Progenitor cell of endocrine pancreas (in vitro differentiated cells): ENCODE measurements at regions not wholly inside any gene's neighbourhood (a gene's known extent, or its start where the extent isn't known, plus 50 kb on each side); places are given as distances from the start of the nearest gene placed in this dataset.
"Not testable (repeated sequence)": the region's sequence is repeated elsewhere in the genome, so short reads cannot be mapped to it uniquely, and the experiment has no call there.

Experiments
- DNase-seq: peaks from one replicate; pipeline ENCODE4 v3.0.0; 2021; ENCODE audit warnings: low spot score; ENCODE audit not compliant: unreplicated experiment
- H3K27ac Mint-ChIP-seq: 2 replicates; pipeline ENCODE4 v1.8.0; 2021; ENCODE audit warnings: mild to moderate bottlenecking, moderate library complexity, mixed read lengths
- H3K27me3 Mint-ChIP-seq: 2 replicates; pipeline ENCODE4 v1.8.0; 2021; ENCODE audit warnings: mixed read lengths
- H3K36me3 Mint-ChIP-seq: 2 replicates; pipeline ENCODE4 v1.8.0; 2022; ENCODE audit warnings: mixed read lengths; ENCODE audit not compliant: insufficient read depth
- H3K4me1 Mint-ChIP-seq: 2 replicates; pipeline ENCODE4 v1.8.0; 2021; ENCODE audit warnings: low read depth, mixed read lengths
- H3K4me3 Mint-ChIP-seq: 2 replicates; pipeline ENCODE4 v1.8.0; 2021; ENCODE audit warnings: low read depth, mild to moderate bottlenecking, moderate library complexity, mixed read lengths
- H3K9me3 Mint-ChIP-seq: 2 replicates; pipeline ENCODE4 v1.8.0; 2021; ENCODE audit warnings: low read depth, mixed read lengths
- CTCF ChIP-seq: fragments of 200-600 bp; sonication (generic); IDR thresholded peaks from one replicate; pipeline ENCODE4 v1.5.0; 2021; ENCODE audit warnings: antibody characterized with exemption, mild to moderate bottlenecking; ENCODE audit not compliant: unreplicated experiment

- Mint-ChIP-seq H3K9me3 (peaks cover 4% of the 10 kb centered on the region), H3K4me1 (peaks cover 4% of the 10 kb centered on the region), H3K4me3 (no peak overlapping the region), H3K27me3 (no peaks in the 10 kb centered on the region), H3K27ac (no peak overlapping the region), H3K36me3 (no peaks in the 10 kb centered on the region)
- no peak for TF ChIP-seq CTCF
- DNase-seq: no peak
Observed at GRCh38 chr2:8333177-8333831, 348.6 kb upstream of the ID2 start.

GRCh38 chr2:8333832-8334187 lies 348.0 kb upstream of the ID2 start:
- not testable (repeated sequence) for DNase-seq, H3K36me3 Mint-ChIP-seq, H3K9me3 Mint-ChIP-seq, H3K27me3 Mint-ChIP-seq, H3K4me3 Mint-ChIP-seq, H3K27ac Mint-ChIP-seq, H3K4me1 Mint-ChIP-seq

GRCh38 chr2:8334866-8335325 lies 347.0 kb upstream of the ID2 start:
- Mint-ChIP-seq H3K27ac (no peak overlapping the region), H3K4me3 (no peak overlapping the region), H3K9me3 (peaks cover 4% of the 10 kb centered on the region), H3K4me1 (peaks cover 1% of the 10 kb centered on the region), H3K36me3 (no peaks in the 10 kb centered on the region), H3K27me3 (no peaks in the 10 kb centered on the region)
- DNase-seq: no peak
- no peak for TF ChIP-seq CTCF

- Mint-ChIP-seq H3K4me1 (no peaks in the 10 kb centered on the region), H3K4me3 (no peak overlapping the region), H3K27me3 (no peaks in the 10 kb centered on the region), H3K9me3 (peaks cover 4% of the 10 kb centered on the region), H3K27ac (no peak overlapping the region), H3K36me3 (no peaks in the 10 kb centered on the region)
- TF ChIP-seq CTCF: no peak
- DNase-seq: no peak
Observed at GRCh38 chr2:8335801-8336200, 346.1 kb upstream of the ID2 start.

GRCh38 chr2:8337321-8337720 lies 344.5 kb upstream of the ID2 start:
- H3K4me3 Mint-ChIP-seq: no peak overlapping the region
- H3K9me3 Mint-ChIP-seq: peaks cover 7% of the 10 kb centered on the region
- peaks cover 1% of the 10 kb centered on the region for H3K4me1 Mint-ChIP-seq
- no peak for DNase-seq
- no peaks in the 10 kb centered on the region for H3K27me3 Mint-ChIP-seq
- no peak for TF ChIP-seq CTCF
- H3K27ac Mint-ChIP-seq: no peak overlapping the region
- H3K36me3 Mint-ChIP-seq: peaks cover 1% of the 10 kb centered on the region

- H3K27me3 Mint-ChIP-seq: no peaks in the 10 kb centered on the region
- peaks cover 3% of the 10 kb centered on the region for H3K9me3 Mint-ChIP-seq
- no peak for TF ChIP-seq CTCF
- H3K4me3 Mint-ChIP-seq: no peak overlapping the region
- peaks cover 24% of the 10 kb centered on the region for H3K4me1 Mint-ChIP-seq
- no peak overlapping the region for H3K27ac Mint-ChIP-seq
- no peak for DNase-seq
- H3K36me3 Mint-ChIP-seq: peaks cover 1% of the 10 kb centered on the region
Observed at GRCh38 chr2:8342407-8342806, 339.4 kb upstream of the ID2 start.
